ENCODE measurements at regions not wholly inside any gene's neighbourhood (a gene's known extent, or its start where the extent isn't known, plus 50 kb on each side); places are given as distances from the start of the nearest gene placed in this dataset.

- TF ChIP-seq, protein P1, sequence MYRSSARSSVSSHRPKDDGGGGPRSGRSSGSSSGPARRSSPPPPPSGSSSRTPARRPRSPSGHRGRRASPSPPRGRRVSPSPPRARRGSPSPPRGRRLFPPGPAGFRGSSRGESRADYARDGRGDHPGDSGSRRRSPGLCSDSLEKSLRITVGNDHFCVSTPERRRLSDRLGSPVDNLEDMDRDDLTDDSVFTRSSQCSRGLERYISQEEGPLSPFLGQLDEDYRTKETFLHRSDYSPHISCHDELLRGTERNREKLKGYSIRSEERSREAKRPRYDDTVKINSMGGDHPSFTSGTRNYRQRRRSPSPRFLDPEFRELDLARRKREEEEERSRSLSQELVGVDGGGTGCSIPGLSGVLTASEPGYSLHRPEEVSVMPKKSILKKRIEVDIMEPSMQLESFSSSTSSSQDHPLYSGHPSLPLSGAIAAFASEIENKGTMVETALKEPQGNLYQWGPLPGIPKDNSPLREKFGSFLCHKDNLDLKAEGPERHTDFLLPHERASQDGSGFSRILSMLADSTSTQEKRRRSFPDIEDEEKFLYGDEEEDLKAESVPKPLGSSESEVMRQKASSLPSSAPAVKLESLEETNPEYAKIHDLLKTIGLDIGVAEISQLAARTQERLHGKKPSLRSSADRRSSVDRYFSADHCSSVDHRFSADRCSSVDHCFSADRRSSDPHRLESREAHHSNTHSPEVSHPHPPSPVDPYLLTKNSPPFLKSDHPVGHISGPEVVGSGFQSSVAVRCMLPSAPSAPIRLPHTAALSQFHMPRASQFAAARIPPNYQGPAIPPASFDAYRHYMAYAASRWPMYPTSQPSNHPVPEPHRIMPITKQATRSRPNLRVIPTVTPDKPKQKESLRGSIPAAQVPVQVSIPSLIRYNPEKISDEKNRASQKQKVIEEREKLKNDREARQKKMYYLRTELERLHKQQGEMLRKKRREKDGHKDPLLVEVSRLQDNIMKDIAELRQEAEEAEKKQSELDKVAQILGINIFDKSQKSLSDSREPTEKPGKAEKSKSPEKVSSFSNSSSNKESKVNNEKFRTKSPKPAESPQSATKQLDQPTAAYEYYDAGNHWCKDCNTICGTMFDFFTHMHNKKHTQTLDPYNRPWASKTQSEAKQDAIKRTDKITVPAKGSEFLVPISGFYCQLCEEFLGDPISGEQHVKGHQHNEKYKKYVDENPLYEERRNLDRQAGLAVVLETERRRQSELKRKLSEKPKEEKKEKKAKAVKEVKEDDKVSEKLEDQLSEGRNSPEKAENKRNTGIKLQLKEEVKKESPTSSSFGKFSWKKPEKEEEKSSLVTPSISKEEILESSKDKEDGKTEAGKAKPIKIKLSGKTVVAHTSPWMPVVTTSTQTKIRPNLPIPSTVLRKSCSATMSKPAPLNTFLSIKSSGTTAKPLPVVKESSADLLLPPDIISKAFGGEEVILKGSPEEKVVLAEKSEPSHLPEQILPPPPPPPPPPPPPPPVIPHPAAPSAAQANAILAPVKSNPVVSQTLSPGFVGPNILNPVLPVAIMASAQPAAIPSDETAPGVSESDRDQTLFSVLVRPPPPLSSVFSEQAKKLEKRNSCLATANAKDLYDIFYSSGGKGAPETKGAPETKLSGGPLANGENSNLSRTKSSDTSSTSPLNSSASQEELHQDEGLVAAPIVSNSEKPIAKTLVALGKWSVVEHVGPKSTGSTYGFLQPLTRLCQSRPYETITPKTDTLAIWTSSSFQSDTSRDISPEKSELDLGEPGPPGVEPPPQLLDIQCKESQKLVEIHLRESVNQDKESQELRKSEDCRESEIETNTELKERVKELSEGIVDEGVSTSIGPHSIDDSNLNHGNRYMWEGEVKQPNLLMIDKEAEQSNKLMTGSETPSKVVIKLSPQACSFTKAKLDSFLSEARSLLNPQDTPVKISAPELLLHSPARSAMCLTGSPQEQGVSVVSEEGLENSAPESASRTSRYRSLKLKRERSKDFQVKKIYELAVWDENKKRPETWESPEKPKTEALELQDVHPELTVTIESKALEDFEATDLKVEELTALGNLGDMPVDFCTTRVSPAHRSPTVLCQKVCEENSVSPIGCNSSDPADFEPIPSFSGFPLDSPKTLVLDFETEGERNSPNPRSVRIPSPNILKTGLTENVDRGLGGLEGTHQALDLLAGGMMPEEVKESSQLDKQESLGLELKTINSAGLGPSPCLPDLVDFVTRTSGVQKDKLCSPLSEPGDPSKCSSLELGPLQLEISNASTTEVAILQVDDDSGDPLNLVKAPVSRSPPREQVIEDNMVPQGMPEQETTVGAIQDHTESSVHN (IDR thresholded peaks at IDR 0.05; ENCODE audit: borderline replicate concordance in 1 of 2, low read depth in 1 of 2), result no peak
These were observed 67.2 kb downstream of the SLIT2 start (continued) for GRCh38 chr4:20318909-20319277.
